Endothelial cell of umbilical vein (primary cell): ENCODE measurements at regions not wholly inside any gene's neighbourhood (a gene's known extent, or its start where the extent isn't known, plus 50 kb on each side); places are given as distances from the start of the nearest gene placed in this dataset.

Experiments
- BruUV-seq: library from RNA; stranded (reverse); fragments of 400-500 nt; replicated peaks from 2 replicates; lab custom pipeline; 2021; lab: Mats Ljungman, UMichigan
- CTCF ChIA-PET: fragments of 300-600, 350-600 bp; sonication (Branson Sonifier 250); formaldehyde crosslinking; loops from one replicate; lab custom pipeline; 2021; ENCODE audit warnings: antibody characterized with exemption, inconsistent platforms; lab: Charles Lee
- POLR2A ChIA-PET: fragments of 300-600, 350-600 bp; sonication (Branson Sonifier 250); formaldehyde crosslinking; loops from one replicate; lab custom pipeline; 2021; ENCODE audit warnings: antibody characterized with exemption, inconsistent platforms; lab: Charles Lee
- DNase-seq: peaks from one replicate; pipeline ENCODE4 v3.0.0-alpha.2; 2011; ENCODE audit warnings: low read depth, low spot score
- FAIRE-seq: peaks from 2 replicates; lab custom pipeline; 2011; peaks lifted over from hg19 to GRCh38; lab: Jason Lieb, UNC
- H2AFZ ChIP-seq: 2 replicates; pipeline ENCODE4 v1.6.0; 2012; ENCODE audit warnings: low read depth, low read length, control low read depth, inconsistent platforms
- H3K27ac ChIP-seq: 2 replicates; pipeline ENCODE4 v1.5.1; 2011; ENCODE audit warnings: low read depth, mild to moderate bottlenecking, control low read depth, low read length, moderate library complexity; ENCODE audit not compliant: insufficient read depth
- H3K27me3 ChIP-seq, 2 experiments: 2 replicates each; pipeline versions ENCODE4 v1.6.0 to v1.6.1; 2011; ENCODE audit warnings: low read length in 2 of 2, mixed read lengths in 1 of 2; ENCODE audit not compliant: control insufficient read depth in 2 of 2, insufficient read depth in 2 of 2
- H3K36me3 ChIP-seq, 2 experiments: 2 replicates in 1 of 2; 3 replicates in 1 of 2; pipeline ENCODE4 v1.5.1; 2011; ENCODE audit warnings: low read length in 2 of 2, mild to moderate bottlenecking in 1 of 2, moderate library complexity in 1 of 2; ENCODE audit not compliant: control insufficient read depth in 2 of 2, insufficient read depth in 2 of 2; ENCODE audit errors: extremely low read depth in 1 of 2
- H3K4me1 ChIP-seq: 3 replicates; pipeline ENCODE4 v1.5.1; 2011; ENCODE audit warnings: mild to moderate bottlenecking, low read length; ENCODE audit not compliant: control insufficient read depth, insufficient read depth; ENCODE audit errors: extremely low read depth
- H3K4me2 ChIP-seq: 2 replicates; pipeline ENCODE4 v1.6.1; 2011; ENCODE audit warnings: low read length, control low read depth, mixed read lengths; ENCODE audit not compliant: insufficient read depth
- H3K4me3 ChIP-seq, 3 experiments: fragments of 200-600 bp in 1 of 3; sonication (generic), shearing (Covaris generic) in 1 of 3; replicated peaks in 1 of 3; 2 replicates each; pipeline ENCODE4 v1.5.1; 2011 to 2016; ENCODE audit warnings: control low read depth in 3 of 3, low read length in 3 of 3, mild to moderate bottlenecking in 2 of 3, inconsistent platforms in 1 of 3, low read depth in 1 of 3, moderate library complexity in 1 of 3; ENCODE audit not compliant: insufficient read depth in 1 of 3
- H3K79me2 ChIP-seq: 2 replicates; pipeline ENCODE4 v1.6.0; 2012; ENCODE audit warnings: low read length, inconsistent platforms; ENCODE audit not compliant: control insufficient read depth, insufficient read depth
- H3K9ac ChIP-seq: replicated peaks from 2 replicates; pipeline ENCODE3; 2011; ENCODE audit warnings: low read length, control low read depth; ENCODE audit not compliant: insufficient read depth; ENCODE audit errors: extremely low read depth
- H3K9me1 ChIP-seq: replicated peaks from 3 replicates; pipeline ENCODE4 v1.6.0; 2011; ENCODE audit warnings: mild to moderate bottlenecking, low read length; ENCODE audit not compliant: control insufficient read depth, insufficient read depth; ENCODE audit errors: extremely low read depth
- H3K9me3 ChIP-seq: replicated peaks from 2 replicates; pipeline ENCODE4 v1.5.1; 2012; ENCODE audit warnings: low read length, inconsistent platforms; ENCODE audit not compliant: control insufficient read depth, insufficient read depth
- H4K20me1 ChIP-seq: replicated peaks from 2 replicates; pipeline ENCODE3; 2011; ENCODE audit warnings: mild to moderate bottlenecking, low read length; ENCODE audit not compliant: control insufficient read depth, insufficient read depth; ENCODE audit errors: extremely low read depth
- CTCF ChIP-seq, 2 donors: IDR thresholded peaks; 1 replicate in 1 of 2; 2 replicates in 1 of 2; pipeline ENCODE4 v1.5.1; 2011; ENCODE audit warnings: low read length in 2 of 2, mild to moderate bottlenecking in 2 of 2, moderate library complexity in 2 of 2, control low read depth in 1 of 2, inconsistent platforms in 1 of 2, low read depth in 1 of 2; ENCODE audit not compliant: insufficient read depth in 1 of 2; ENCODE audit errors: extremely low read depth in 1 of 2
- EZH2 ChIP-seq: IDR thresholded peaks from 2 replicates; pipeline ENCODE4 v1.6.1; 2012; ENCODE audit warnings: borderline replicate concordance, low read depth, mild to moderate bottlenecking, moderate library complexity, low read length, inconsistent platforms; ENCODE audit not compliant: severe bottlenecking
- FOS ChIP-seq: IDR thresholded peaks from 2 replicates; pipeline ENCODE4 v1.6.1; 2011; ENCODE audit warnings: mild to moderate bottlenecking, low read length, moderate library complexity, borderline replicate concordance; ENCODE audit not compliant: insufficient read depth
- GATA2 ChIP-seq: IDR thresholded peaks from 2 replicates; pipeline ENCODE4 v1.7.0; 2011; ENCODE audit warnings: low read depth, mild to moderate bottlenecking, moderate library complexity, mixed read lengths, low read length; ENCODE audit not compliant: insufficient read length, insufficient read depth
- JUN ChIP-seq: IDR thresholded peaks from 2 replicates; pipeline ENCODE4 v1.6.1; 2011; ENCODE audit warnings: borderline replicate concordance, low read depth; ENCODE audit not compliant: insufficient read length, insufficient read depth
- MAX ChIP-seq: IDR thresholded peaks from 2 replicates; pipeline ENCODE4 v1.6.1; 2011; ENCODE audit not compliant: insufficient read depth, insufficient read length
- MYC ChIP-seq: IDR thresholded peaks from one replicate; pipeline ENCODE4 v1.6.1; 2011; ENCODE audit warnings: mild to moderate bottlenecking, low read depth, low read length
- POLR2A ChIP-seq: IDR thresholded peaks from 2 replicates; pipeline ENCODE4 v1.6.1; 2012; ENCODE audit warnings: low read depth, mild to moderate bottlenecking, control low read depth, low read length
- POLR2AphosphoS5 ChIP-seq: IDR thresholded peaks from 2 replicates; pipeline ENCODE4 v1.6.1; 2012; ENCODE audit warnings: low read depth, mild to moderate bottlenecking, control low read depth, low read length, moderate library complexity; ENCODE audit not compliant: insufficient read depth
- dilution Hi-C: fragments of 300-500 bp; cut with MboI; formaldehyde crosslinking; loops from one replicate; pipeline ENCODE4 v1.15.0; 2019; ENCODE audit warnings: low sequenced_read_pairs; ENCODE audit not compliant: extremely low pct_ligation_motif_present
- intact Hi-C: fragments of 100-400 bp; cut with micrococcal nuclease; formaldehyde crosslinking; loops from one replicate; pipeline ENCODE4 v1.10.0; 2022

GRCh38 chr1:214747050-214747635 is 144.1 kb downstream of the CENPF start:
- Histone ChIP-seq H3K4me3 (no peak overlapping the region), H3K79me2 (no peaks in the 10 kb centered on the region), H4K20me1 (no peaks in the 10 kb centered on the region), H3K9me1 (no peaks in the 10 kb centered on the region), H3K9ac (no peak overlapping the region), H3K4me1 (no peaks in the 10 kb centered on the region), H3K36me3 (no peaks in the 10 kb centered on the region), H3K27me3 (no peaks in the 10 kb centered on the region), H3K27ac (no peak overlapping the region), H3K4me2 (no peak overlapping the region), H2AFZ (no peak overlapping the region), H3K9me3 (no peaks in the 10 kb centered on the region)
- FAIRE-seq (no peak), DNase-seq (no peak)
- ChIA-PET CTCF (no interaction called here), POLR2A (no interaction called here)
- no peak for TF ChIP-seq MAX
- no peak for TF ChIP-seq JUN
- no peak for TF ChIP-seq FOS
- TF ChIP-seq GATA2: no peak
- TF ChIP-seq EZH2: no peak
- TF ChIP-seq POLR2A: no peak
- TF ChIP-seq CTCF (IDR thresholded peaks at IDR 0.05; ENCODE audit: extremely low read depth in 1 of 2, insufficient read depth in 1 of 2, low read depth in 1 of 2, low read length in 2 of 2): no peak
- no peak for TF ChIP-seq MYC
- no peak for TF ChIP-seq POLR2AphosphoS5
- intact Hi-C loops (no loop called here), dilution Hi-C loops (no loop called here)
- no TSS peak for BruUV-seq
